ENCODE measurements at regions not wholly inside any gene's neighbourhood (a gene's known extent, or its start where the extent isn't known, plus 50 kb on each side); places are given as distances from the start of the nearest gene placed in this dataset.
"Not testable (repeated sequence)": the region's sequence is repeated elsewhere in the genome, so short reads cannot be mapped to it uniquely, and the experiment has no call there.

GRCh38 chr17:62231293-62231692 is 149.1 kb upstream of the EFCAB3 start:
- not testable (repeated sequence) for H3K36me3 Mint-ChIP-seq (ENCODE audit: insufficient read depth); H3K4me3 Mint-ChIP-seq; DNase-seq; H3K9me3 Mint-ChIP-seq; ATAC-seq; H3K27me3 Mint-ChIP-seq (ENCODE audit: low read depth); H3K4me1 Mint-ChIP-seq (ENCODE audit: low read depth)

GRCh38 chr17:62226610-62227240 is 153.6 kb upstream of the EFCAB3 start:
- H3K36me3 Mint-ChIP-seq (ENCODE audit: insufficient read depth); H3K4me1 Mint-ChIP-seq (ENCODE audit: low read depth); ATAC-seq; H3K9me3 Mint-ChIP-seq; H3K27me3 Mint-ChIP-seq (ENCODE audit: low read depth); H3K4me3 Mint-ChIP-seq; DNase-seq: not testable (repeated sequence)

GRCh38 chr17:62223585-62223984 is 156.8 kb upstream of the EFCAB3 start:
- H3K4me3 Mint-ChIP-seq; H3K9me3 Mint-ChIP-seq; H3K4me1 Mint-ChIP-seq (ENCODE audit: low read depth); DNase-seq; H3K36me3 Mint-ChIP-seq (ENCODE audit: insufficient read depth); H3K27me3 Mint-ChIP-seq (ENCODE audit: low read depth); ATAC-seq: not testable (repeated sequence)

GRCh38 chr17:62219221-62219899 is 154.3 kb upstream of the MED13 start:
- H3K9me3 Mint-ChIP-seq, result peaks cover 4% of the 10 kb centered on the region
- no peaks in the 10 kb centered on the region for H3K36me3 Mint-ChIP-seq (ENCODE audit: insufficient read depth)
- no peaks in the 10 kb centered on the region for H3K4me1 Mint-ChIP-seq (ENCODE audit: low read depth)
- H3K27me3 Mint-ChIP-seq (ENCODE audit: low read depth), result peaks cover 3% of the 10 kb centered on the region
- H3K4me3 Mint-ChIP-seq, result no peak overlapping the region
- DNase-seq (no peak), ATAC-seq (no peak)

GRCh38 chr17:62216847-62217246 is 151.8 kb upstream of the MED13 start:
- H3K4me3 Mint-ChIP-seq, result no peak overlapping the region
- DNase-seq (no peak), ATAC-seq (no peak)
- peaks cover 4% of the 10 kb centered on the region for H3K9me3 Mint-ChIP-seq
- H3K36me3 Mint-ChIP-seq (ENCODE audit: insufficient read depth), result no peaks in the 10 kb centered on the region
- H3K4me1 Mint-ChIP-seq (ENCODE audit: low read depth), result no peaks in the 10 kb centered on the region
- H3K27me3 Mint-ChIP-seq (ENCODE audit: low read depth), result peaks cover 12% of the 10 kb centered on the region

GRCh38 chr17:62215891-62216290 is 150.8 kb upstream of the MED13 start:
- peaks cover 15% of the 10 kb centered on the region for H3K27me3 Mint-ChIP-seq (ENCODE audit: low read depth)
- ATAC-seq; H3K36me3 Mint-ChIP-seq (ENCODE audit: insufficient read depth); H3K4me3 Mint-ChIP-seq; H3K4me1 Mint-ChIP-seq (ENCODE audit: low read depth); H3K9me3 Mint-ChIP-seq; DNase-seq: not testable (repeated sequence)

GRCh38 chr17:62206550-62206949 is 141.5 kb upstream of the MED13 start:
- no peak for ATAC-seq
- H3K36me3 Mint-ChIP-seq (ENCODE audit: insufficient read depth), result no peaks in the 10 kb centered on the region
- H3K4me3 Mint-ChIP-seq, result no peak overlapping the region
- no peaks in the 10 kb centered on the region for H3K4me1 Mint-ChIP-seq (ENCODE audit: low read depth)
- no peak for DNase-seq
- peaks cover 3% of the 10 kb centered on the region for H3K9me3 Mint-ChIP-seq
- H3K27me3 Mint-ChIP-seq (ENCODE audit: low read depth), result peaks cover 4% of the 10 kb centered on the region

GRCh38 chr17:62197156-62197555 is 132.1 kb upstream of the MED13 start:
- H3K27me3 Mint-ChIP-seq (ENCODE audit: low read depth); H3K4me3 Mint-ChIP-seq; H3K36me3 Mint-ChIP-seq (ENCODE audit: insufficient read depth); ATAC-seq; H3K9me3 Mint-ChIP-seq; DNase-seq; H3K4me1 Mint-ChIP-seq (ENCODE audit: low read depth): not testable (repeated sequence)

- H3K27me3 Mint-ChIP-seq (ENCODE audit: low read depth); ATAC-seq; DNase-seq; H3K9me3 Mint-ChIP-seq; H3K4me1 Mint-ChIP-seq (ENCODE audit: low read depth); H3K36me3 Mint-ChIP-seq (ENCODE audit: insufficient read depth); H3K4me3 Mint-ChIP-seq: not testable (repeated sequence)
These were observed 131.5 kb upstream of the MED13 start for GRCh38 chr17:62196587-62196986.

- H3K4me1 Mint-ChIP-seq (ENCODE audit: low read depth), result no peaks in the 10 kb centered on the region
- no peak overlapping the region for H3K4me3 Mint-ChIP-seq
- peaks cover 8% of the 10 kb centered on the region for H3K27me3 Mint-ChIP-seq (ENCODE audit: low read depth)
- DNase-seq, result no peak
- no peak for ATAC-seq
- H3K9me3 Mint-ChIP-seq, result no peaks in the 10 kb centered on the region
- H3K36me3 Mint-ChIP-seq (ENCODE audit: insufficient read depth), result no peaks in the 10 kb centered on the region
These were observed 129.3 kb upstream of the MED13 start for GRCh38 chr17:62194401-62194800.

GRCh38 chr17:62193249-62193648 is 128.2 kb upstream of the MED13 start:
- DNase-seq (no peak), ATAC-seq (no peak)
- Mint-ChIP-seq H3K27me3 (ENCODE audit: low read depth) (peaks cover 8% of the 10 kb centered on the region), H3K4me1 (ENCODE audit: low read depth) (no peaks in the 10 kb centered on the region), H3K36me3 (ENCODE audit: insufficient read depth) (no peaks in the 10 kb centered on the region), H3K4me3 (no peak overlapping the region), H3K9me3 (no peaks in the 10 kb centered on the region)

- Mint-ChIP-seq H3K36me3 (ENCODE audit: insufficient read depth) (no peaks in the 10 kb centered on the region), H3K9me3 (no peaks in the 10 kb centered on the region), H3K4me1 (ENCODE audit: low read depth) (no peaks in the 10 kb centered on the region), H3K27me3 (ENCODE audit: low read depth) (peaks cover 8% of the 10 kb centered on the region), H3K4me3 (no peak overlapping the region)
- DNase-seq (no peak), ATAC-seq (no peak)
These were observed 126.6 kb upstream of the MED13 start for GRCh38 chr17:62191390-62192361.

GRCh38 chr17:62189377-62189776 is 124.3 kb upstream of the MED13 start:
- ATAC-seq, result no peak
- Mint-ChIP-seq H3K9me3 (no peaks in the 10 kb centered on the region), H3K27me3 (ENCODE audit: low read depth) (peaks cover 4% of the 10 kb centered on the region), H3K4me3 (no peak overlapping the region), H3K36me3 (ENCODE audit: insufficient read depth) (no peaks in the 10 kb centered on the region), H3K4me1 (ENCODE audit: low read depth) (no peaks in the 10 kb centered on the region)
- no peak for DNase-seq

GRCh38 chr17:62188713-62189112 is 123.6 kb upstream of the MED13 start:
- ATAC-seq (no peak), DNase-seq (no peak)
- no peaks in the 10 kb centered on the region for H3K36me3 Mint-ChIP-seq (ENCODE audit: insufficient read depth)
- peaks cover 2% of the 10 kb centered on the region for H3K27me3 Mint-ChIP-seq (ENCODE audit: low read depth)
- no peaks in the 10 kb centered on the region for H3K4me1 Mint-ChIP-seq (ENCODE audit: low read depth)
- no peaks in the 10 kb centered on the region for H3K9me3 Mint-ChIP-seq
- no peak overlapping the region for H3K4me3 Mint-ChIP-seq
